Endodermal cell (in vitro differentiated cells): ENCODE measurements at regions not wholly inside any gene's neighbourhood (a gene's known extent, or its start where the extent isn't known, plus 50 kb on each side); places are given as distances from the start of the nearest gene placed in this dataset.

Source experiments
- DNase-seq: peaks from one replicate; pipeline ENCODE4 v3.0.0-alpha.2; 2017
- H3K27ac ChIP-seq: 2 replicates; pipeline ENCODE4 v1.5.1; 2013; ENCODE audit warnings: mild to moderate bottlenecking, low read depth, low read length, moderate library complexity
- H3K27me3 ChIP-seq: 2 replicates; pipeline ENCODE4 v1.6.1; 2013; ENCODE audit warnings: mild to moderate bottlenecking, low read length, moderate library complexity; ENCODE audit not compliant: insufficient read depth, control insufficient read depth, poor library complexity, severe bottlenecking
- H3K36me3 ChIP-seq: 2 replicates; pipeline ENCODE4 v1.7.0; 2013; ENCODE audit warnings: mild to moderate bottlenecking, low read length, moderate library complexity; ENCODE audit not compliant: control insufficient read depth, insufficient read depth
- H3K4me1 ChIP-seq: one replicate; pipeline ENCODE4 v1.7.0; 2013; ENCODE audit warnings: low read length; ENCODE audit not compliant: control insufficient read depth, insufficient read depth
- H3K4me3 ChIP-seq: 2 replicates; pipeline ENCODE4 v1.5.1; 2013; ENCODE audit warnings: mild to moderate bottlenecking, low read length, moderate library complexity
- H3K9ac ChIP-seq: 2 replicates; pipeline ENCODE4 v1.6.1; 2013; ENCODE audit warnings: mild to moderate bottlenecking, low read length, moderate library complexity; ENCODE audit not compliant: poor library complexity, severe bottlenecking; ENCODE audit errors: extremely low read depth
- H3K9me3 ChIP-seq: 2 replicates; pipeline ENCODE4 v1.6.1; 2013; ENCODE audit warnings: mild to moderate bottlenecking, low read length, moderate library complexity; ENCODE audit not compliant: control insufficient read depth
- H3K27ac Mint-ChIP-seq: 2 replicates; pipeline ENCODE4 v1.8.0; 2020; ENCODE audit warnings: mixed read lengths
- H3K27me3 Mint-ChIP-seq: 2 replicates; pipeline ENCODE4 v1.8.0; 2021; ENCODE audit warnings: mild to moderate bottlenecking, mixed read lengths; ENCODE audit not compliant: insufficient read depth
- H3K36me3 Mint-ChIP-seq: 2 replicates; pipeline ENCODE4 v1.8.0; 2020; ENCODE audit warnings: low read depth, mixed read lengths
- H3K4me1 Mint-ChIP-seq: 2 replicates; pipeline ENCODE4 v1.8.0; 2020; ENCODE audit warnings: mixed read lengths
- H3K4me3 Mint-ChIP-seq: 2 replicates; pipeline ENCODE4 v1.8.0; 2020; ENCODE audit warnings: mild to moderate bottlenecking, moderate library complexity, mixed read lengths
- H3K9me3 Mint-ChIP-seq: 2 replicates; pipeline ENCODE4 v1.8.0; 2020; ENCODE audit warnings: mild to moderate bottlenecking, mixed read lengths
- CTCF ChIP-seq: fragments of 200-600 bp; sonication (generic); conservative IDR thresholded peaks from 2 replicates; pipeline ENCODE4 v1.5.0; 2021; ENCODE audit warnings: antibody characterized with exemption, mild to moderate bottlenecking
- WGBS, 2 experiments: methylation state at CpG; one replicate each; pipeline versions ENCODE4 v1.1.5 to v1.1.7; 2013; ENCODE audit warnings: missing lambda C conversion rate in 2 of 2, mixed read lengths in 1 of 2; ENCODE audit not compliant: insufficient coverage in 1 of 2, insufficient read length in 1 of 2; 5-methylcytosine and 5-hydroxymethylcytosine counted together

- no peak overlapping the region for H3K27ac Mint-ChIP-seq
- Histone ChIP-seq H3K9me3 (no peaks in the 10 kb centered on the region), H3K4me1 (peaks cover 18% of the 10 kb centered on the region), H3K4me3 (no peak overlapping the region), H3K27ac (no peak overlapping the region), H3K9ac (no peak overlapping the region), H3K36me3 (no peaks in the 10 kb centered on the region), H3K27me3 (no peaks in the 10 kb centered on the region)
- H3K27me3 Mint-ChIP-seq = no peaks in the 10 kb centered on the region
- WGBS, 2 experiments = 83 to 88% methylated on average over 4 to 6 of the region's 6 CpGs
- DNase-seq = no peak
- H3K9me3 Mint-ChIP-seq = no peaks in the 10 kb centered on the region
- no peak overlapping the region for H3K4me3 Mint-ChIP-seq
- TF ChIP-seq CTCF = no peak
- H3K36me3 Mint-ChIP-seq = no peaks in the 10 kb centered on the region
- peaks cover 37% of the 10 kb centered on the region for H3K4me1 Mint-ChIP-seq
Measured at GRCh38 chr1:5692664-5693063, 299.6 kb downstream of the NPHP4 start.

GRCh38 chr1:5691795-5692509, 300.3 kb downstream of the NPHP4 start:
- Mint-ChIP-seq H3K4me1 (peaks cover 41% of the 10 kb centered on the region), H3K36me3 (no peaks in the 10 kb centered on the region), H3K27me3 (no peaks in the 10 kb centered on the region), H3K27ac (no peak overlapping the region), H3K9me3 (no peaks in the 10 kb centered on the region), H3K4me3 (no peak overlapping the region)
- WGBS, 2 experiments = 77% methylated on average over 10 to 19 of the region's 20 CpGs
- H3K4me3 ChIP-seq = no peak overlapping the region
- H3K4me1 ChIP-seq = peaks cover 18% of the 10 kb centered on the region
- no peak for DNase-seq
- TF ChIP-seq CTCF = no peak
- H3K27me3 ChIP-seq = no peaks in the 10 kb centered on the region
- H3K9ac ChIP-seq = no peak overlapping the region
- no peak overlapping the region for H3K27ac ChIP-seq
- H3K9me3 ChIP-seq = no peaks in the 10 kb centered on the region
- H3K36me3 ChIP-seq = no peaks in the 10 kb centered on the region

DNA sequence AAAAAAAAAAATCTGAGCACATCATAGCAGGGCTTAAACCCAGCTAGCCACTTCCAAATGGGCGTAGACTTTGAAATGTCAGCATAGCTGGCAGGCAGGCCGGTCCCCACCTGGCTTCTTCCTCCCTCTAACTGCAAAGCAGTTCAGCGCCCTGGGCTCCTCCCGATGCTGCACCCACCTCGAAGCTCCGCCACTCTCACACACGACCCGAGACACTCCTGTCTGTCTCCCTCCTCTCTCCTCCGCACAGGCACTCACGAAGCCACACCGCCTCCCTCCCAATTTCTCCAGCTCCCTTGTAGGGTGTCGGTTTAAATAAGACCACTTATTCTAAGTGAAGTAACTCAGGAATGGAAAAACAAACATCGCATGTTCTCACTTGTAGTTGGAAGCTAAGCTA, 301.3 kb downstream of the NPHP4 start:
- Mint-ChIP-seq H3K36me3 (no peaks in the 10 kb centered on the region), H3K4me1 (peaks cover 42% of the 10 kb centered on the region), H3K4me3 (no peak overlapping the region), H3K27me3 (no peaks in the 10 kb centered on the region), H3K9me3 (peaks cover 3% of the 10 kb centered on the region), H3K27ac (peak overlapping the region; percentile 27)
- H3K27ac ChIP-seq = no peak overlapping the region
- no peak overlapping the region for H3K4me3 ChIP-seq
- H3K27me3 ChIP-seq = no peaks in the 10 kb centered on the region
- no peak for TF ChIP-seq CTCF
- H3K9me3 ChIP-seq = peaks cover 5% of the 10 kb centered on the region
- H3K4me1 ChIP-seq = peaks cover 18% of the 10 kb centered on the region
- H3K9ac ChIP-seq = no peak overlapping the region
- WGBS, 2 experiments = 77 to 78% methylated on average over 10 to 13 of the region's 13 CpGs
- no peaks in the 10 kb centered on the region for H3K36me3 ChIP-seq
- DNase-seq = peak; percentile 62
